Liver (tissue), 8 donors: ENCODE measurements at regions not wholly inside any gene's neighbourhood (a gene's known extent, or its start where the extent isn't known, plus 50 kb on each side); places are given as distances from the start of the nearest gene placed in this dataset.
A peak's percentile ranks its signal among the peaks of the same experiment; 100 is the strongest.

Source experiments
- DNase-seq: peaks from one replicate; pipeline ENCODE4 v3.0.0-alpha.2; 2017; ENCODE audit warnings: low spot score
- H3K27ac ChIP-seq, 2 donors: one replicate each; pipeline ENCODE4 v1.7.0; 2013; ENCODE audit warnings: inconsistent platforms in 2 of 2, low read length in 2 of 2, control low read depth in 1 of 2, low read depth in 1 of 2, mild to moderate bottlenecking in 1 of 2
- H3K27me3 ChIP-seq, 4 donors: one replicate each; pipeline versions ENCODE4 v1.6.1 to v1.7.0; 2013; ENCODE audit warnings: low read length in 3 of 4, inconsistent platforms in 1 of 4, mild to moderate bottlenecking in 1 of 4, moderate library complexity in 1 of 4; ENCODE audit not compliant: control insufficient read depth in 4 of 4, insufficient read depth in 4 of 4
- H3K36me3 ChIP-seq, 4 donors: one replicate each; pipeline versions ENCODE4 v1.6.1 to v1.7.0; 2013; ENCODE audit warnings: low read length in 3 of 4, mild to moderate bottlenecking in 3 of 4, low read depth in 1 of 4, moderate library complexity in 1 of 4; ENCODE audit not compliant: control insufficient read depth in 4 of 4, insufficient read depth in 3 of 4
- H3K4me1 ChIP-seq, 4 donors: one replicate each; pipeline versions ENCODE4 v1.6.1 to v1.7.0; 2013; ENCODE audit warnings: low read length in 3 of 4, mild to moderate bottlenecking in 3 of 4, moderate library complexity in 1 of 4; ENCODE audit not compliant: control insufficient read depth in 4 of 4, insufficient read depth in 4 of 4
- H3K4me3 ChIP-seq, 3 donors: one replicate each; pipeline versions ENCODE4 v1.6.1 to v1.7.0; 2013; ENCODE audit warnings: low read length in 3 of 3, control low read depth in 1 of 3, low read depth in 1 of 3, mild to moderate bottlenecking in 1 of 3
- H3K9ac ChIP-seq, 2 donors: one replicate each; pipeline ENCODE4 v1.7.0; 2013; ENCODE audit warnings: low read length in 2 of 2, mild to moderate bottlenecking in 2 of 2, moderate library complexity in 2 of 2, control low read depth in 1 of 2, low read depth in 1 of 2
- H3K9me3 ChIP-seq, 4 donors: one replicate each; pipeline versions ENCODE4 v1.6.1 to v1.7.0; 2013; ENCODE audit warnings: low read length in 3 of 4; ENCODE audit not compliant: control insufficient read depth in 4 of 4
- ATF3 ChIP-seq: IDR thresholded peaks from 2 replicates; pipeline ENCODE4 v1.6.1; 2016; ENCODE audit warnings: antibody characterized with exemption
- CTCF ChIP-seq: fragments of 150-350 bp; IDR thresholded peaks from 2 replicates; pipeline ENCODE4 v1.5.1; 2017; ENCODE audit warnings: improper control_type of control experiment, low read depth, low read length; ENCODE audit not compliant: missing input control
- EGR1 ChIP-seq, 2 donors: IDR thresholded peaks; 2 replicates each; pipeline ENCODE4 v1.6.1; 2016 to 2018; ENCODE audit warnings: antibody characterized with exemption in 2 of 2, low read depth in 2 of 2
- FOXA1 ChIP-seq: IDR thresholded peaks from 2 replicates; pipeline ENCODE4 v1.6.1; 2016; ENCODE audit warnings: antibody characterized with exemption
- FOXA2 ChIP-seq: IDR thresholded peaks from 2 replicates; pipeline ENCODE4 v1.6.1; 2016; ENCODE audit warnings: antibody characterized with exemption
- GABPA ChIP-seq, 2 donors: IDR thresholded peaks in 1 of 2; conservative IDR thresholded peaks in 1 of 2; 2 replicates each; pipeline ENCODE4 v1.6.1; 2016; ENCODE audit warnings: antibody characterized with exemption in 2 of 2, mild to moderate bottlenecking in 1 of 2, moderate library complexity in 1 of 2
- HNF4A ChIP-seq, 2 donors: conservative IDR thresholded peaks; 2 replicates each; pipeline ENCODE4 v1.6.1; 2016; ENCODE audit warnings: antibody characterized with exemption in 2 of 2, mild to moderate bottlenecking in 2 of 2
- HNF4G ChIP-seq: IDR thresholded peaks from 2 replicates; pipeline ENCODE4 v1.6.1; 2016; ENCODE audit warnings: antibody characterized with exemption
- JUND ChIP-seq, 2 donors: IDR thresholded peaks; 2 replicates each; pipeline ENCODE4 v1.6.1; 2016; ENCODE audit warnings: antibody characterized with exemption in 2 of 2
- MAX ChIP-seq: IDR thresholded peaks from 2 replicates; pipeline ENCODE4 v1.6.1; 2016; ENCODE audit warnings: antibody characterized with exemption
- NR2F2 ChIP-seq: IDR thresholded peaks from 2 replicates; pipeline ENCODE4 v1.6.1; 2016; ENCODE audit warnings: antibody characterized with exemption
- RAD21 ChIP-seq, 2 donors: IDR thresholded peaks; 2 replicates each; pipeline ENCODE4 v1.6.1; 2016; ENCODE audit warnings: antibody characterized with exemption in 2 of 2, mild to moderate bottlenecking in 2 of 2
- REST ChIP-seq: IDR thresholded peaks from 2 replicates; pipeline ENCODE4 v1.6.1; 2016; ENCODE audit warnings: antibody characterized with exemption, mild to moderate bottlenecking
- RXRA ChIP-seq, 2 donors: IDR thresholded peaks; 2 replicates each; pipeline ENCODE4 v1.6.1; 2017 to 2018; ENCODE audit warnings: antibody characterized with exemption in 2 of 2, mild to moderate bottlenecking in 1 of 2
- SP1 ChIP-seq: IDR thresholded peaks from 2 replicates; pipeline ENCODE4 v1.6.1; 2018; ENCODE audit warnings: antibody characterized with exemption, mild to moderate bottlenecking
- TAF1 ChIP-seq: conservative IDR thresholded peaks from 2 replicates; pipeline ENCODE4 v1.6.1; 2016; ENCODE audit warnings: antibody characterized with exemption, mild to moderate bottlenecking
- YY1 ChIP-seq: IDR thresholded peaks from 2 replicates; pipeline ENCODE4 v1.6.1; 2016; ENCODE audit warnings: antibody characterized with exemption, mild to moderate bottlenecking
- ZBTB33 ChIP-seq: IDR thresholded peaks from 2 replicates; pipeline ENCODE4 v1.6.1; 2016; ENCODE audit warnings: antibody characterized with exemption
- WGBS: extraction: QIAGEN DNeasy Blood & Tissue Kit; methylation state at CpG from one replicate; pipeline ENCODE4 v1.1.7; 2013; 5-methylcytosine and 5-hydroxymethylcytosine counted together
- donor health status: healthy.
- donor health status: healthy.
- donor health status: healthy.
- donor health status: healthy.
- donor health status: healthy.

GRCh38 chr9:27655441-27655840, 82.2 kb upstream of the C9orf72 start:
- Histone ChIP-seq H3K9ac (no peak overlapping the region), H3K9me3 (no peaks in the 10 kb centered on the region), H3K27me3 (no peaks in the 10 kb centered on the region), H3K4me3 (no peak overlapping the region), H3K4me1 (peaks cover 0 to 31% (median 15%) of the 10 kb centered on the region in 4 donors), H3K36me3 (no peaks in the 10 kb centered on the region), H3K27ac (peak overlapping the region in 1 of 2 donors; percentile 1)
- 84% methylated on average over 2 of the region's 2 CpGs for WGBS
- no peak for DNase-seq
- TF ChIP-seq YY1, result no peak
- no peak for TF ChIP-seq RXRA (IDR thresholded peaks at IDR 0.05)
- no peak for TF ChIP-seq MAX
- TF ChIP-seq FOXA1, result no peak
- TF ChIP-seq RAD21 (IDR thresholded peaks at IDR 0.05), result no peak
- no peak for TF ChIP-seq GABPA (IDR thresholded peaks at IDR 0.05 in 1 of 2, conservative IDR thresholded peaks at IDR 0.05 in 1 of 2)
- no peak for TF ChIP-seq SP1
- TF ChIP-seq EGR1 (IDR thresholded peaks at IDR 0.05; ENCODE audit: low read depth in 2 of 2), result no peak
- no peak for TF ChIP-seq JUND (IDR thresholded peaks at IDR 0.05)
- no peak for TF ChIP-seq HNF4A (conservative IDR thresholded peaks at IDR 0.05)
- no peak for TF ChIP-seq ATF3

- TF ChIP-seq RAD21 (IDR thresholded peaks at IDR 0.05), result no peak
- TF ChIP-seq FOXA2, result no peak
- TF ChIP-seq REST, result no peak
- TF ChIP-seq ZBTB33, result no peak
- no peak for TF ChIP-seq HNF4G
- no peak for TF ChIP-seq SP1
- no peak for TF ChIP-seq FOXA1
- TF ChIP-seq MAX, result no peak
- no peak for TF ChIP-seq EGR1 (IDR thresholded peaks at IDR 0.05; ENCODE audit: low read depth in 2 of 2)
- no peak for TF ChIP-seq TAF1
- no peak for TF ChIP-seq NR2F2
- no peak for TF ChIP-seq GABPA (IDR thresholded peaks at IDR 0.05 in 1 of 2, conservative IDR thresholded peaks at IDR 0.05 in 1 of 2)
- TF ChIP-seq YY1, result no peak
- no peak for TF ChIP-seq JUND (IDR thresholded peaks at IDR 0.05)
- TF ChIP-seq ATF3, result no peak
- TF ChIP-seq CTCF, result no peak
- H3K4me1 ChIP-seq, result peaks cover 0 to 31% (median 13%) of the 10 kb centered on the region in 4 donors
- WGBS, result 76% methylated on average over 4 of the region's 4 CpGs
- H3K27me3 ChIP-seq, result no peaks in the 10 kb centered on the region
- H3K9ac ChIP-seq, result no peak overlapping the region
- no peak for DNase-seq
- no peaks in the 10 kb centered on the region for H3K9me3 ChIP-seq
- no peak overlapping the region for H3K27ac ChIP-seq
- no peaks in the 10 kb centered on the region for H3K36me3 ChIP-seq
- H3K4me3 ChIP-seq, result no peak overlapping the region
Measured at GRCh38 chr9:27659001-27659400, 85.7 kb upstream of the C9orf72 start.
